A673 (cell line): ENCODE measurements at regions not wholly inside any gene's neighbourhood (a gene's known extent, or its start where the extent isn't known, plus 50 kb on each side); places are given as distances from the start of the nearest gene placed in this dataset.

Experiments used
- BruUV-seq: library from RNA; stranded (reverse); fragments of 400-500 nt; replicated peaks from 2 replicates; lab custom pipeline; 2021; lab: Mats Ljungman, UMichigan
- CTCF ChIA-PET: fragments of 300-600 bp; sonication (Branson Sonifier 250); formaldehyde crosslinking; loops from one replicate; lab custom pipeline; 2022; ENCODE audit warnings: antibody characterized with exemption; lab: Charles Lee
- POLR2A ChIA-PET: fragments of 300-600 bp; sonication (Branson Sonifier 250); formaldehyde crosslinking; loops from one replicate; lab custom pipeline; 2022; ENCODE audit warnings: antibody characterized with exemption; ENCODE audit not compliant: low non-redundant PET; lab: Charles Lee
- DNase-seq: peaks from one replicate; pipeline ENCODE4 v3.0.0-alpha.2; 2015; ENCODE audit warnings: low spot score
- H3K27ac ChIP-seq: fragments of 200-600 bp; sonication (generic); 2 replicates; pipeline ENCODE4 v1.5.1; 2016; ENCODE audit warnings: mixed run types, low read depth, mild to moderate bottlenecking, mixed read lengths, antibody characterized with exemption, low read length; ENCODE audit not compliant: poor library complexity, severe bottlenecking
- H3K27me3 ChIP-seq: fragments of 200-600 bp; sonication (generic); replicated peaks from 2 replicates; pipeline ENCODE4 v1.6.1; 2017; ENCODE audit warnings: mixed run types, low read depth, mild to moderate bottlenecking, mixed read lengths, antibody characterized with exemption, low read length; ENCODE audit not compliant: insufficient read depth, poor library complexity
- H3K36me3 ChIP-seq: fragments of 200-600 bp; sonication (generic); 2 replicates; pipeline ENCODE4 v1.6.1; 2016; ENCODE audit warnings: mixed run types, mild to moderate bottlenecking, mixed read lengths, antibody characterized with exemption, low read length; ENCODE audit not compliant: insufficient read depth, poor library complexity, severe bottlenecking
- H3K4me1 ChIP-seq: fragments of 200-600 bp; sonication (generic); 2 replicates; pipeline ENCODE4 v1.6.1; 2017; ENCODE audit warnings: mixed run types, mild to moderate bottlenecking, mixed read lengths, antibody characterized with exemption, low read length; ENCODE audit not compliant: insufficient read depth, poor library complexity, severe bottlenecking
- H3K4me3 ChIP-seq: fragments of 200-600 bp; sonication (generic); 2 replicates; pipeline ENCODE4 v1.5.1; 2016; ENCODE audit warnings: low read depth, mixed run types, mild to moderate bottlenecking, mixed read lengths, low read length; ENCODE audit not compliant: poor library complexity, severe bottlenecking
- H3K9me3 ChIP-seq: fragments of 200-600 bp; sonication (generic); 2 replicates; pipeline ENCODE4 v1.6.1; 2016; ENCODE audit warnings: mixed run types, low read depth, mild to moderate bottlenecking, mixed read lengths, antibody characterized with exemption, low read length; ENCODE audit not compliant: poor library complexity, severe bottlenecking
- EZH2 ChIP-seq: fragments of 200-600 bp; sonication (generic); IDR thresholded peaks from 2 replicates; pipeline ENCODE4 v1.6.1; 2017; ENCODE audit warnings: borderline replicate concordance, low read depth, mild to moderate bottlenecking, mixed read lengths, antibody characterized with exemption, low read length; ENCODE audit not compliant: poor library complexity, severe bottlenecking
- intact Hi-C: fragments of 100-400 bp; cut with micrococcal nuclease; formaldehyde crosslinking; loops from one replicate; pipeline ENCODE4 v1.10.0; 2022; ENCODE audit not compliant: unreplicated experiment
- TF ChIP-seq, protein P1 (sequence below): fragments of 300-800, 200-600 bp; sonication (generic); conservative IDR thresholded peaks from 2 replicates; pipeline ENCODE4 v1.5.1; 2017; ENCODE audit warnings: low read depth, mild to moderate bottlenecking, antibody characterized with exemption, low read length, moderate library complexity, mixed read lengths

DNA sequence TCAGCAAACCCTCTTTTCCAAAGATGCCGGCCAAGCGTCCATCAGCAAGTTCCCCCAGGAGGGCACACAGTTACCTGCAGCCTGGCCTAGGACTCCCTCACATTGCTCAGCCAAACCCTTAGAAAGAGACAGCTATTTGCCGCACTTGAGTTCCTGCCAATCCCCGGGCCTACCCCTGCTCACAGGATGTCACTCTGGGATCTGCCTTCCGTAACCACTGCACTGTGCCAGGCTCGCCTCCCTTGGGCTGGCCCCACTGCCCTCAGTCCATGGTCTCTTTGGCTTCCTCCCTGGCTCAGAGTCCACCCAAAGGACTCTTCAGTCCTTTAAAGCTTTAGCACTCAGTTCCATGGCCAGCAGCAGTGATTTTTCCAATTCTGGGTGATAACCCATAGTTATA is 128.3 kb downstream of the NSG2 start:
- intact Hi-C loops = no loop called here

DNA sequence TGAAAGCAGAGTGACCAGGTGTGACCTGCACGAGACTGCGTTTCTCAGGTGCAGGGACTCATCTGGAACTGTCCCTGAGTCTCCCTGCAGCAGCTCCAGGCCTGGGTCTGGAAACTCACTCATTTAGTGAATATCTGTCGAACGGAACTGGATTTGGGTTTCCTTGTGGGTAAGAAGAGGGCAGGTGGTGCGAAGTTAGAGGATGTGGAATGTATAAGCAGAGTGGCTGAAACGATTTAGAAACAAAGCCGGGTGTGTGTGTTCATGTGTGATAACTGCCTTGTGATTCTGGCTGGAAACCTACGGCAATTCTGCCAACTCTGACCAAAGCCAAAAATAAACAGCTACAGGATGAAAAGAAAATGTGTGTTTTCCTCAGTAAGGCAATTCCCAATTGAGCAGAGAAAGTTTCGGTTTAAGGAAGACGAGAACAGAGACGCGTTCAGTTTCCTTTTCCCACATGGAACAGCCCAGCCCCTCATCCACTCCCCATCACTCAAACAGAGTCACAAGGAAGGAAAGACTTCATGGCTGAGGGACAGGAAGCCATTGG is 130.3 kb downstream of the NSG2 start:
- Histone ChIP-seq H3K27ac (no peak overlapping the region), H3K4me3 (no peak overlapping the region), H3K36me3 (no peaks in the 10 kb centered on the region), H3K27me3 (no peaks in the 10 kb centered on the region), H3K4me1 (no peaks in the 10 kb centered on the region), H3K9me3 (no peaks in the 10 kb centered on the region)
- TF ChIP-seq, protein P1, sequence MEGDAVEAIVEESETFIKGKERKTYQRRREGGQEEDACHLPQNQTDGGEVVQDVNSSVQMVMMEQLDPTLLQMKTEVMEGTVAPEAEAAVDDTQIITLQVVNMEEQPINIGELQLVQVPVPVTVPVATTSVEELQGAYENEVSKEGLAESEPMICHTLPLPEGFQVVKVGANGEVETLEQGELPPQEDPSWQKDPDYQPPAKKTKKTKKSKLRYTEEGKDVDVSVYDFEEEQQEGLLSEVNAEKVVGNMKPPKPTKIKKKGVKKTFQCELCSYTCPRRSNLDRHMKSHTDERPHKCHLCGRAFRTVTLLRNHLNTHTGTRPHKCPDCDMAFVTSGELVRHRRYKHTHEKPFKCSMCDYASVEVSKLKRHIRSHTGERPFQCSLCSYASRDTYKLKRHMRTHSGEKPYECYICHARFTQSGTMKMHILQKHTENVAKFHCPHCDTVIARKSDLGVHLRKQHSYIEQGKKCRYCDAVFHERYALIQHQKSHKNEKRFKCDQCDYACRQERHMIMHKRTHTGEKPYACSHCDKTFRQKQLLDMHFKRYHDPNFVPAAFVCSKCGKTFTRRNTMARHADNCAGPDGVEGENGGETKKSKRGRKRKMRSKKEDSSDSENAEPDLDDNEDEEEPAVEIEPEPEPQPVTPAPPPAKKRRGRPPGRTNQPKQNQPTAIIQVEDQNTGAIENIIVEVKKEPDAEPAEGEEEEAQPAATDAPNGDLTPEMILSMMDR = no peak
- TF ChIP-seq EZH2 = no peak
- intact Hi-C loops = no loop called here
- BruUV-seq = no TSS peak
- ChIA-PET POLR2A (no interaction called here), CTCF (no interaction called here)
- no peak for DNase-seq

More for the DNA sequence above, 128.3 kb downstream of the NSG2 start:
- Histone ChIP-seq H3K27me3 (no peaks in the 10 kb centered on the region), H3K36me3 (no peaks in the 10 kb centered on the region), H3K9me3 (no peaks in the 10 kb centered on the region), H3K4me3 (no peak overlapping the region), H3K27ac (no peak overlapping the region), H3K4me1 (no peaks in the 10 kb centered on the region)
- no TSS peak for BruUV-seq
- ChIA-PET CTCF (no interaction called here), POLR2A (no interaction called here)
- DNase-seq = no peak
- TF ChIP-seq, protein P1 = no peak
- no peak for TF ChIP-seq EZH2

DNA sequence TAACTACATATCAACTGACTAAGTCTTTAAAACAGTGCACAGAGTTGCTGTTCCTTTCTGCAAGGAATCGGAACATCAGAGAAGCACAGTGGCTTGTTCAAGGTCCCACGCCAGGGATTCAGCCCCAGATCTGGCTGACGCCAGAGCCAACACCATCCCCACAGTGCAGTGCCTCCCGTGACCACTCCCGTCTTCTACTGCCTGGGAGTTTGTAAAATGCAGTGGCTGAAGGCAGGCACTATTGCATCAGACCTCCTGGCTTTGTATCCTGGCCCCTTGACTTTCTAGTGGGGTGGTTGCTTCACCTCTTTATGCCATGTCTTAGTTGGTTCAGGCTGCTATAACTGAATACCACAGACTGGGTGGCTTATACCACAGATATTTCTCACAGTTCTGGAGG is 131.0 kb downstream of the NSG2 start:
- Histone ChIP-seq H3K4me3 (no peak overlapping the region), H3K4me1 (no peaks in the 10 kb centered on the region), H3K27me3 (no peaks in the 10 kb centered on the region), H3K36me3 (no peaks in the 10 kb centered on the region), H3K27ac (no peak overlapping the region), H3K9me3 (no peaks in the 10 kb centered on the region)
- no TSS peak for BruUV-seq
- ChIA-PET CTCF (no interaction called here), POLR2A (no interaction called here)
- TF ChIP-seq, protein P1 = no peak
- TF ChIP-seq EZH2 = no peak
- DNase-seq = no peak
- intact Hi-C loops = no loop called here
